Ectodermal cell (in vitro differentiated cells): ENCODE measurements at regions not wholly inside any gene's neighbourhood (a gene's known extent, or its start where the extent isn't known, plus 50 kb on each side); places are given as distances from the start of the nearest gene placed in this dataset.
A peak's percentile ranks its signal among the peaks of the same experiment; 100 is the strongest.
"Not testable (repeated sequence)": the region's sequence is repeated elsewhere in the genome, so short reads cannot be mapped to it uniquely, and the experiment has no call there.

Source experiments
- H3K27ac ChIP-seq: 2 replicates; pipeline ENCODE4 v1.7.0; 2013; ENCODE audit warnings: mild to moderate bottlenecking, low read depth, low read length; ENCODE audit not compliant: insufficient read depth, poor library complexity, severe bottlenecking
- H3K27me3 ChIP-seq: 2 replicates; pipeline ENCODE4 v1.7.0; 2013; ENCODE audit warnings: mild to moderate bottlenecking, low read length; ENCODE audit not compliant: insufficient read depth, control insufficient read depth, poor library complexity, severe bottlenecking
- H3K36me3 ChIP-seq: one replicate; pipeline ENCODE4 v1.7.0; 2013; ENCODE audit warnings: low read length; ENCODE audit not compliant: control insufficient read depth, insufficient read depth
- H3K4me1 ChIP-seq: one replicate; pipeline ENCODE4 v1.7.0; 2013; ENCODE audit warnings: low read length; ENCODE audit not compliant: control insufficient read depth, insufficient read depth
- H3K4me3 ChIP-seq: 2 replicates; pipeline ENCODE4 v1.7.0; 2013; ENCODE audit warnings: low read depth, low read length, control low read depth; ENCODE audit not compliant: insufficient read depth
- H3K9me3 ChIP-seq: 2 replicates; pipeline ENCODE4 v1.7.0; 2013; ENCODE audit warnings: mild to moderate bottlenecking, low read length, moderate library complexity; ENCODE audit not compliant: control insufficient read depth
- WGBS, 2 experiments: methylation state at CpG; one replicate each; pipeline ENCODE4 v1.1.7; 2013; ENCODE audit warnings: missing lambda C conversion rate in 2 of 2; 5-methylcytosine and 5-hydroxymethylcytosine counted together

DNA sequence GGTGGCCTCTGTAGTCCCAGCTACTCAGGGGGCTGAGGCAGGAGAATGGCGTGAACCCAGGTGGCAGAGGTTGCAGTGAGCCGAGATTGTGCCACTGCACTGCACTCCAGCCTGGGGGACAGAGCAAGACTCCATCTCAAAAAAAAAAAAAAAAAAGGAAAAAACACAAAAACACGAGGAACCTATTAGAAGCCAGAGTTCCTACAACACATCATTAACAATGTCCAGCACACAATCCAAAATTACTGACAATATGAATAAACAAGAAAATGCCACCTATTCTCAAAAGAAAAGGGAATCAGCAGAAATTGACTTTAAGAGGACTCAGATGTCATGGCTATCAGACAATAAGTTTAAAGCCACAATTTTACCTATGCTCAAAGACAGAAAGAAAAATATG, 57.3 kb upstream of the HS3ST3A1 start:
- H3K36me3 ChIP-seq, H3K27ac ChIP-seq, H3K9me3 ChIP-seq, H3K27me3 ChIP-seq, H3K4me1 ChIP-seq, H3K4me3 ChIP-seq: not testable (repeated sequence)
- WGBS, 2 experiments, result 90% methylated on average over 3 of the region's 3 CpGs

DNA sequence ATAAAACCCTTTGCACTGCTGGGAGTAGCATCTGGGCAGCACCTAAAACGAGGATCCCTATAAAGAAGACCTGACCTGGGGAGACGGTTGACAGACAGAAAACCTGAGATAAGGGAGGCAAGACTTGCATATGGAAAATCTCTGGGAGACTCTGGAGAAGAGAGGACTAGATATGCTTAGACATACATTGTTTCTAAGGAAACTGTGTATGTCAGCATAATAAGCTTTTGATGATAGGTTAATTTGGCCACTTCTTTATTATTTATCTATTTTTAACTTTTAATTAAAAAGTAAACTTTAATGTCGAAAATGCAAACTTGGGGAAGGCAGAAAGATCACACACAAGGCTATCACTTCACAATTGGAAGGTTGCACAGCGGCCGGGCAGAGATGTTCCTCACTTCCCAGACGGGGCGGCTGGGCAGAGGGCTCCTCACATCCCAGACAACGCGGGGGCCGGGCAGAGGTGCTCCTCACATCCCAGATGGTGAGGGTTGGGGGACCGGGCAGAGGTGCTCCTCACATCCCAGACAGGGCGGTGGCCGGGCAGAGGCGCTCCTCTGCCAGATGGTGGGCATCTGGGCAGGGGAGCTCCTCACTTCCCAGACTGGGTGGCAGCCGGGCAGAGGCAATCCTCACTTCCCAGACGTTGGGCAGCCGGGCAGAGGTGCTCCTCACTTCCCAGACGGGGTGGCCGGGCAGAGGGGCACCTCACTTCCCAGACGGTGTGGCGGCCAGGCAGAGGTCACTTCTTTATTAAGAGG, 64.3 kb upstream of the HS3ST3A1 start:
- H3K36me3 ChIP-seq, result no peaks in the 10 kb centered on the region
- H3K4me3 ChIP-seq, result no peak overlapping the region
- WGBS, 2 experiments, result 87 to 88% methylated on average over 21 of the region's 21 CpGs
- H3K4me1 ChIP-seq, result peaks cover 5% of the 10 kb centered on the region
- H3K27ac ChIP-seq, result no peak overlapping the region
- no peaks in the 10 kb centered on the region for H3K27me3 ChIP-seq
- H3K9me3 ChIP-seq, result no peaks in the 10 kb centered on the region

DNA sequence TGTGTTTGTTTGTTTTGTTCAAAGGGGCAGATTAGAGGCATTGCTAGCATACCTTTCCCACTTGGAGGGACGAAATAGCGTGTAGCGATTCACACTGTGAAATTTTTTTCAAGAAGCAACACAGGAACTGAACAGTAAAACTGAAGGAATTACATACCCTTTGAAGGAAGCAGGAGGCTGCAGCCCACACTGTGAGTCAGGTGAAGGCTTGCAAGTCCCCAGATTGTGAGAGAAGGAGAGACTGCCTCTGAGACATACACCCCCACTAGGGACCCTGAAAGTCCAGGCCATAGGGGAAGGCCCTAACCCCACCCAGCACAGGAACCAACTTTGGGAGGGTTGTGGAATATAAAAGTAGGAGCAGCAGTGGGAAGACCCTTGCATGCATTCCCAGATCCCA, 69.6 kb upstream of the HS3ST3A1 start:
- Histone ChIP-seq H3K27ac (no peak overlapping the region), H3K36me3 (no peaks in the 10 kb centered on the region), H3K27me3 (no peaks in the 10 kb centered on the region), H3K4me1 (peaks cover 8% of the 10 kb centered on the region), H3K9me3 (no peaks in the 10 kb centered on the region), H3K4me3 (peak overlapping the region; percentile 5)
- 32 to 35% methylated on average over 3 of the region's 3 CpGs for WGBS, 2 experiments

- Histone ChIP-seq H3K9me3 (no peaks in the 10 kb centered on the region), H3K4me3 (no peak overlapping the region), H3K27ac (no peak overlapping the region), H3K27me3 (no peaks in the 10 kb centered on the region), H3K4me1 (peaks cover 8% of the 10 kb centered on the region), H3K36me3 (no peaks in the 10 kb centered on the region)
- WGBS, 2 experiments, result 66 to 71% methylated on average over 8 of the region's 8 CpGs
Observed at GRCh38 chr17:13671771-13672170, 70.0 kb upstream of the HS3ST3A1 start.

GRCh38 chr17:13678361-13678760, 76.6 kb upstream of the HS3ST3A1 start:
- Histone ChIP-seq H3K4me3 (no peak overlapping the region), H3K36me3 (no peaks in the 10 kb centered on the region), H3K27me3 (no peaks in the 10 kb centered on the region), H3K4me1 (no peaks in the 10 kb centered on the region), H3K9me3 (no peaks in the 10 kb centered on the region), H3K27ac (no peak overlapping the region)

DNA sequence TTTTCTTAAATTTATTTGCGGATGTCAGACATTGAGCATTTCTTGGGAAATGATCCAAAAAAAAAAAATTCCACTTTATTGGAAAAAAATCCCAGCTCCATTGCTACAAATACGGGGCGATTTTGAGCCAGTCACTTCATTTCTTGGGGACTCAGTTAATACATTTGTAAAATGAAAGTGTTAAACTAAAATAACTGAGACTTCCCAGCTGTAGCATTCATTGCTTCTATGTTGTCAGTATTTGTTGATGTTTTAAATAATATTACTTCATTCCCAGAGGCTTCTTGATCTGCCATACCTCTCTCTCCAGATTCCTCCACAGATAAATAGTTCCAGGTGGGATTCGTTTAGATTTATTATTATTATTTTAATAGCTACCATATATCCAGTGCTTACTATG, 77.1 kb upstream of the HS3ST3A1 start:
- no peaks in the 10 kb centered on the region for H3K36me3 ChIP-seq
- no peaks in the 10 kb centered on the region for H3K27me3 ChIP-seq
- no peaks in the 10 kb centered on the region for H3K4me1 ChIP-seq
- 98 to 100% methylated on average over 3 of the region's 4 CpGs for WGBS, 2 experiments
- no peaks in the 10 kb centered on the region for H3K9me3 ChIP-seq
- no peak overlapping the region for H3K27ac ChIP-seq
- H3K4me3 ChIP-seq, result no peak overlapping the region

- no peak overlapping the region for H3K4me3 ChIP-seq
- H3K27me3 ChIP-seq, result no peaks in the 10 kb centered on the region
- H3K9me3 ChIP-seq, result no peaks in the 10 kb centered on the region
- no peaks in the 10 kb centered on the region for H3K4me1 ChIP-seq
- WGBS, 2 experiments, result 91 to 96% methylated on average over 2 to 3 of the region's 3 CpGs
- H3K27ac ChIP-seq, result no peak overlapping the region
- no peaks in the 10 kb centered on the region for H3K36me3 ChIP-seq
Observed at GRCh38 chr17:13688716-13689115, 87.0 kb upstream of the HS3ST3A1 start.

- Histone ChIP-seq H3K27me3 (no peaks in the 10 kb centered on the region), H3K27ac (no peak overlapping the region), H3K9me3 (no peaks in the 10 kb centered on the region), H3K36me3 (no peaks in the 10 kb centered on the region), H3K4me1 (no peaks in the 10 kb centered on the region), H3K4me3 (no peak overlapping the region)
- WGBS, 2 experiments, result 80% methylated on average over 1 of the region's 1 CpG; no CpG with 5 or more reads in 1 of the 2 experiments
Observed at GRCh38 chr17:13690806-13691205, 89.1 kb upstream of the HS3ST3A1 start.

DNA sequence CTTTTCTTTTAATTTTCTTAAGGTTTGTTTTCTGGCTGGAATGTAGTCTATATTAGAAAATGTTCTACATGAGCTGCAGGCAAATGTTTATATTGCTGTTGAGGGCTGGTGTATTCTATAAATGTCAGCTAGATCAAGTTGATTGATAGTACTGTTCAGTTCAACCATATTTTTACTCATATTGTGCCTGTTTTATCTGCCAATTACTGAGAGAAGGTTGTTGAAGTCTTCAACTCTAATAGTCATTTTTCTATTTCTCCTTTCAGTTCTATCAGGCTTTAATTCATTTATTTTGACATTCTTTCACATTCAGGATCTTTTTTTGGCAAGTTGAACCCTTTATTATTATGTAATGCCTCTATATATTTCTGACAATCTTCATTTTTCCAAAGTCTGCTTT, 93.2 kb upstream of the HS3ST3A1 start:
- H3K36me3 ChIP-seq, result no peaks in the 10 kb centered on the region
- no peak overlapping the region for H3K4me3 ChIP-seq
- H3K27me3 ChIP-seq, result no peaks in the 10 kb centered on the region
- no peak overlapping the region for H3K27ac ChIP-seq
- no peaks in the 10 kb centered on the region for H3K4me1 ChIP-seq
- no peaks in the 10 kb centered on the region for H3K9me3 ChIP-seq

DNA sequence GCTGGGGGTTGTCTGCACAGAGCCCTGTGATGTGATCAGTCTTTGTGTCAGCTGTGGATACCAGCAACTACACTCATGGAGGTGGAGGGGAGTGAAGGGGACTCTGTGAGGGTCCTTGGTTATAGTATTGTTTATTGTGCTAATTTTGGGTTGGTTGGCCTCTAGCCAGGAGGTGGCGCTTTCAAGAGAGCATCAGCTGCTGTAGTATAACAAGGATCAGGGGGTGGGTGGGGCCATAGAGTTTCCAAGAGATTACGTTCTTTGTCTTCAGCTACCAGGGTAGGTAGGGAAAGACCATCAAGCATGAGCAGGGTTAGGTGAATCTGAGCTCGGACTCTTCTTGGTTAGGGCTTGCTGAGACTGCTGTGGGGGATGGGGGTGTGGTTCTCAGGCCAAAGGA, 97.1 kb upstream of the HS3ST3A1 start:
- WGBS, 2 experiments, result 75 to 78% methylated on average over 3 of the region's 3 CpGs
- no peaks in the 10 kb centered on the region for H3K36me3 ChIP-seq
- H3K27me3 ChIP-seq, result no peaks in the 10 kb centered on the region
- no peak overlapping the region for H3K27ac ChIP-seq
- no peak overlapping the region for H3K4me3 ChIP-seq
- no peaks in the 10 kb centered on the region for H3K9me3 ChIP-seq
- H3K4me1 ChIP-seq, result no peaks in the 10 kb centered on the region

DNA sequence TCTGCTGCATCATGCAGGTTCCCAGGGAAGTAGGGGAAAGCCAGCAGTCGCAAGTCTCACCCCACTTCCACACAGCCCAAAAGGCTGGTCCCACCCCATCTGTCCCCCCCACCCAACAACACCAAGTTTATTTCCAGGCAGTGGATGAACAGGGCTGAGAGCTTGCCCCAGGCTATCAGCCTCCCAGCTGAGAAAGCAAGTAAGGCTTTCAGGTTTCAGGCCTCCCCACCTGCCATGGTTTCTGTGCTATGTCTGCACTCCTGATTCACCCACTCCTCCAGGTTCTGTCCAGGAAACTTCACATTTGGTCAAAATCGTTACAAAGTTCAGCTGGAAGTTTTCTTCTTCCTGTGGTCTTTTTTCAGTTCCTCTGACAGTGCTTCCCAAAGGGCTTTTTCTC, 97.5 kb upstream of the HS3ST3A1 start:
- WGBS, 2 experiments, result 89 to 91% methylated on average over 2 of the region's 2 CpGs
- H3K27me3 ChIP-seq, result no peaks in the 10 kb centered on the region
- no peaks in the 10 kb centered on the region for H3K36me3 ChIP-seq
- no peak overlapping the region for H3K4me3 ChIP-seq
- no peak overlapping the region for H3K27ac ChIP-seq
- no peaks in the 10 kb centered on the region for H3K9me3 ChIP-seq
- H3K4me1 ChIP-seq, result no peaks in the 10 kb centered on the region
